PFSK-1 (cell line): ENCODE measurements at regions not wholly inside any gene's neighbourhood (a gene's known extent, or its start where the extent isn't known, plus 50 kb on each side); places are given as distances from the start of the nearest gene placed in this dataset.

ENCODE experiments used
- FOXP2 ChIP-seq: optimal IDR thresholded peaks from 2 replicates; pipeline ENCODE3; 2011; ENCODE audit warnings: borderline replicate concordance, control low read depth, inconsistent platforms; ENCODE audit not compliant: insufficient read depth; ENCODE audit errors: extremely low read length, extremely low read depth
- POLR2AphosphoS5 ChIP-seq: IDR thresholded peaks from 2 replicates; pipeline ENCODE4 v1.6.1; 2012; ENCODE audit warnings: low read depth, mild to moderate bottlenecking, control low read depth, low read length, moderate library complexity
- REST ChIP-seq, 2 experiments: IDR thresholded peaks; 2 replicates each; pipeline versions ENCODE4 v1.6.1 to v1.8.0; 2011 to 2012; ENCODE audit warnings: low read depth in 2 of 2, low read length in 2 of 2, control low read depth in 1 of 2, inconsistent platforms in 1 of 2, mild to moderate bottlenecking in 1 of 2, moderate library complexity in 1 of 2; ENCODE audit not compliant: insufficient read depth in 1 of 2
- SIN3A ChIP-seq: IDR thresholded peaks from 2 replicates; pipeline ENCODE4 v1.6.1; 2012; ENCODE audit warnings: mild to moderate bottlenecking, low read length, moderate library complexity, borderline replicate concordance; ENCODE audit not compliant: insufficient read depth
- TAF1 ChIP-seq: IDR thresholded peaks from 2 replicates; pipeline ENCODE4 v1.6.1; 2012; ENCODE audit warnings: low read length, control low read depth, borderline replicate concordance; ENCODE audit not compliant: insufficient read depth

- TF ChIP-seq REST (IDR thresholded peaks at IDR 0.05; ENCODE audit: insufficient read depth in 1 of 2, low read depth in 2 of 2, low read length in 2 of 2) (no peak), SIN3A (no peak), FOXP2 (no peak), POLR2AphosphoS5 (no peak), TAF1 (no peak)
These were observed 853.1 kb downstream of the REEP3 start for GRCh38 chr10:64374346-64374745.

GRCh38 chr10:64376167-64376566, 855.0 kb downstream of the REEP3 start:
- TF ChIP-seq FOXP2 (no peak), POLR2AphosphoS5 (no peak), SIN3A (no peak), TAF1 (no peak), REST (IDR thresholded peaks at IDR 0.05; ENCODE audit: insufficient read depth in 1 of 2, low read depth in 2 of 2, low read length in 2 of 2) (no peak)

- TF ChIP-seq POLR2AphosphoS5 (no peak), TAF1 (no peak), REST (IDR thresholded peaks at IDR 0.05; ENCODE audit: insufficient read depth in 1 of 2, low read depth in 2 of 2, low read length in 2 of 2) (no peak), SIN3A (no peak), FOXP2 (no peak)
These were observed 858.7 kb downstream of the REEP3 start for GRCh38 chr10:64379898-64380297.

- TF ChIP-seq REST (IDR thresholded peaks at IDR 0.05; ENCODE audit: insufficient read depth in 1 of 2, low read depth in 2 of 2, low read length in 2 of 2) (no peak), FOXP2 (no peak), TAF1 (no peak), SIN3A (no peak), POLR2AphosphoS5 (no peak)
These were observed 864.2 kb downstream of the REEP3 start for GRCh38 chr10:64385355-64385754.

GRCh38 chr10:64394744-64395143, 873.5 kb downstream of the REEP3 start:
- TF ChIP-seq SIN3A (no peak), TAF1 (no peak), POLR2AphosphoS5 (no peak), REST (IDR thresholded peaks at IDR 0.05; ENCODE audit: insufficient read depth in 1 of 2, low read depth in 2 of 2, low read length in 2 of 2) (no peak), FOXP2 (no peak)
